Neural cell (in vitro differentiated cells): ENCODE measurements at regions not wholly inside any gene's neighbourhood (a gene's known extent, or its start where the extent isn't known, plus 50 kb on each side); places are given as distances from the start of the nearest gene placed in this dataset.

ENCODE experiments used
- H2AFZ ChIP-seq: fragments of 200-600, 300-800 bp; sonication (generic), shearing (Covaris generic); 2 replicates; pipeline ENCODE4 v1.6.0; 2014; ENCODE audit warnings: low read depth, mild to moderate bottlenecking, antibody characterized with exemption, low read length, moderate library complexity
- H3F3A ChIP-seq: fragments of 200-600 bp; shearing (Covaris generic); 2 replicates; pipeline ENCODE4 v1.6.1; 2016; ENCODE audit warnings: mild to moderate bottlenecking, moderate library complexity, mixed read lengths, antibody characterized with exemption, low read length; ENCODE audit not compliant: insufficient read depth, poor library complexity, severe bottlenecking
- H3K27ac ChIP-seq: fragments of 200-600, 300-800 bp; sonication (generic), shearing (Covaris generic); 2 replicates; pipeline ENCODE4 v1.5.1; 2014; ENCODE audit warnings: mild to moderate bottlenecking, low read length, moderate library complexity
- H3K27me3 ChIP-seq: fragments of 300-800, 200-600 bp; sonication (generic), shearing (Covaris generic); 2 replicates; pipeline ENCODE4 v1.6.0; 2014; ENCODE audit warnings: mild to moderate bottlenecking, low read depth, low read length, moderate library complexity; ENCODE audit not compliant: insufficient read depth
- H3K36me3 ChIP-seq: fragments of 300-800, 200-600 bp; sonication (generic), shearing (Covaris generic); 2 replicates; pipeline ENCODE4 v1.5.1; 2014; ENCODE audit warnings: mild to moderate bottlenecking, antibody characterized with exemption, low read length, moderate library complexity; ENCODE audit not compliant: insufficient read depth
- H3K4me2 ChIP-seq: fragments of 300-800, 200-600 bp; sonication (generic), shearing (Covaris generic); 2 replicates; pipeline ENCODE4 v1.6.0; 2014; ENCODE audit warnings: mild to moderate bottlenecking, low read length
- H3K4me3 ChIP-seq: fragments of 300-800, 200-600 bp; sonication (generic), shearing (Covaris generic); 2 replicates; pipeline ENCODE4 v1.5.1; 2014; ENCODE audit warnings: mild to moderate bottlenecking, low read length, moderate library complexity
- H3K79me2 ChIP-seq: fragments of 200-600 bp; shearing (Covaris generic); replicated peaks from 2 replicates; pipeline ENCODE4 v1.6.0; 2014; ENCODE audit warnings: mild to moderate bottlenecking, low read length, moderate library complexity; ENCODE audit not compliant: insufficient read depth
- H3K9ac ChIP-seq: fragments of 300-800, 200-600 bp; sonication (generic), shearing (Covaris generic); 2 replicates; pipeline ENCODE4 v1.6.1; 2016; ENCODE audit warnings: mild to moderate bottlenecking, low read length, mixed read lengths
- H3K9me2 ChIP-seq: fragments of 200-600 bp; shearing (Covaris generic); 2 replicates; pipeline ENCODE4 v1.6.1; 2016; ENCODE audit warnings: mild to moderate bottlenecking, low read length, mixed read lengths; ENCODE audit not compliant: insufficient read depth
- H3K9me3 ChIP-seq: fragments of 200-600, 300-800 bp; sonication (generic), shearing (Covaris generic); 2 replicates; pipeline ENCODE4 v1.6.1; 2016; ENCODE audit warnings: mild to moderate bottlenecking, mixed run types, low read length, moderate library complexity, mixed read lengths
- H4K20me1 ChIP-seq: fragments of 200-600 bp; shearing (Covaris generic); 2 replicates; pipeline ENCODE4 v1.6.1; 2016; ENCODE audit warnings: mild to moderate bottlenecking, mixed run types; ENCODE audit not compliant: insufficient read depth
- EP300 ChIP-seq: fragments of 450-650 bp; conservative IDR thresholded peaks from 2 replicates; pipeline ENCODE4 v1.6.1; 2014; ENCODE audit warnings: antibody characterized with exemption, mild to moderate bottlenecking, moderate library complexity; ENCODE audit not compliant: poor library complexity, severe bottlenecking
- EZH2 ChIP-seq: fragments of 200-600, 300-800 bp; shearing (Covaris generic), sonication (generic); IDR thresholded peaks from 2 replicates; pipeline ENCODE4 v1.6.1; 2014; ENCODE audit warnings: antibody characterized with exemption, low read length, borderline replicate concordance, mild to moderate bottlenecking; ENCODE audit not compliant: insufficient read depth, poor library complexity, severe bottlenecking
- MXI1 ChIP-seq: fragments of 450-650 bp; conservative IDR thresholded peaks from 2 replicates; pipeline ENCODE4 v1.6.1; 2014; ENCODE audit warnings: antibody characterized with exemption, mild to moderate bottlenecking; ENCODE audit not compliant: poor library complexity, severe bottlenecking
- POLR2AphosphoS5 ChIP-seq: IDR thresholded peaks from 2 replicates; pipeline ENCODE4 v1.6.1; 2012
- RAD21 ChIP-seq: fragments of 450-650 bp; conservative IDR thresholded peaks from 2 replicates; pipeline ENCODE4 v1.6.1; 2014; ENCODE audit warnings: antibody characterized with exemption, mild to moderate bottlenecking, moderate library complexity
- SMC3 ChIP-seq: fragments of 450-650 bp; conservative IDR thresholded peaks from 2 replicates; pipeline ENCODE4 v1.6.1; 2014; ENCODE audit warnings: antibody characterized with exemption, mild to moderate bottlenecking, moderate library complexity; ENCODE audit not compliant: poor library complexity
- TAF1 ChIP-seq: IDR thresholded peaks from 2 replicates; pipeline ENCODE4 v1.6.1; 2012; ENCODE audit warnings: low read depth
- TF ChIP-seq, protein P1 (sequence below): fragments of 450-650 bp; IDR thresholded peaks from 2 replicates; pipeline ENCODE4 v1.5.1; 2014; ENCODE audit warnings: antibody characterized with exemption, mild to moderate bottlenecking, moderate library complexity; ENCODE audit not compliant: poor library complexity, severe bottlenecking
- TF ChIP-seq, protein P2 (sequence below): IDR thresholded peaks from 2 replicates; pipeline ENCODE4 v1.6.1; 2012; ENCODE audit warnings: borderline replicate concordance

GRCh38 chr17:33560165-33560564 lies 267.1 kb upstream of the ASIC2 start:
- H3K9ac ChIP-seq: no peak overlapping the region
- no peak overlapping the region for H3K4me3 ChIP-seq
- H3K9me3 ChIP-seq: no peaks in the 10 kb centered on the region
- H2AFZ ChIP-seq: no peak overlapping the region
- H3K9me2 ChIP-seq: no peaks in the 10 kb centered on the region
- H3F3A ChIP-seq: no peaks in the 10 kb centered on the region
- H3K36me3 ChIP-seq: no peaks in the 10 kb centered on the region
- H3K4me2 ChIP-seq: peak overlapping the region; percentile 34
- no peaks in the 10 kb centered on the region for H3K27me3 ChIP-seq
- TF ChIP-seq EP300: no peak
- TF ChIP-seq POLR2AphosphoS5: no peak
- no peak for TF ChIP-seq MXI1
- no peak for TF ChIP-seq SMC3
- no peak for TF ChIP-seq RAD21
- no peak for TF ChIP-seq TAF1
- TF ChIP-seq, protein P1, sequence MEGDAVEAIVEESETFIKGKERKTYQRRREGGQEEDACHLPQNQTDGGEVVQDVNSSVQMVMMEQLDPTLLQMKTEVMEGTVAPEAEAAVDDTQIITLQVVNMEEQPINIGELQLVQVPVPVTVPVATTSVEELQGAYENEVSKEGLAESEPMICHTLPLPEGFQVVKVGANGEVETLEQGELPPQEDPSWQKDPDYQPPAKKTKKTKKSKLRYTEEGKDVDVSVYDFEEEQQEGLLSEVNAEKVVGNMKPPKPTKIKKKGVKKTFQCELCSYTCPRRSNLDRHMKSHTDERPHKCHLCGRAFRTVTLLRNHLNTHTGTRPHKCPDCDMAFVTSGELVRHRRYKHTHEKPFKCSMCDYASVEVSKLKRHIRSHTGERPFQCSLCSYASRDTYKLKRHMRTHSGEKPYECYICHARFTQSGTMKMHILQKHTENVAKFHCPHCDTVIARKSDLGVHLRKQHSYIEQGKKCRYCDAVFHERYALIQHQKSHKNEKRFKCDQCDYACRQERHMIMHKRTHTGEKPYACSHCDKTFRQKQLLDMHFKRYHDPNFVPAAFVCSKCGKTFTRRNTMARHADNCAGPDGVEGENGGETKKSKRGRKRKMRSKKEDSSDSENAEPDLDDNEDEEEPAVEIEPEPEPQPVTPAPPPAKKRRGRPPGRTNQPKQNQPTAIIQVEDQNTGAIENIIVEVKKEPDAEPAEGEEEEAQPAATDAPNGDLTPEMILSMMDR: no peak
- TF ChIP-seq EZH2: no peak
- TF ChIP-seq, protein P2, sequence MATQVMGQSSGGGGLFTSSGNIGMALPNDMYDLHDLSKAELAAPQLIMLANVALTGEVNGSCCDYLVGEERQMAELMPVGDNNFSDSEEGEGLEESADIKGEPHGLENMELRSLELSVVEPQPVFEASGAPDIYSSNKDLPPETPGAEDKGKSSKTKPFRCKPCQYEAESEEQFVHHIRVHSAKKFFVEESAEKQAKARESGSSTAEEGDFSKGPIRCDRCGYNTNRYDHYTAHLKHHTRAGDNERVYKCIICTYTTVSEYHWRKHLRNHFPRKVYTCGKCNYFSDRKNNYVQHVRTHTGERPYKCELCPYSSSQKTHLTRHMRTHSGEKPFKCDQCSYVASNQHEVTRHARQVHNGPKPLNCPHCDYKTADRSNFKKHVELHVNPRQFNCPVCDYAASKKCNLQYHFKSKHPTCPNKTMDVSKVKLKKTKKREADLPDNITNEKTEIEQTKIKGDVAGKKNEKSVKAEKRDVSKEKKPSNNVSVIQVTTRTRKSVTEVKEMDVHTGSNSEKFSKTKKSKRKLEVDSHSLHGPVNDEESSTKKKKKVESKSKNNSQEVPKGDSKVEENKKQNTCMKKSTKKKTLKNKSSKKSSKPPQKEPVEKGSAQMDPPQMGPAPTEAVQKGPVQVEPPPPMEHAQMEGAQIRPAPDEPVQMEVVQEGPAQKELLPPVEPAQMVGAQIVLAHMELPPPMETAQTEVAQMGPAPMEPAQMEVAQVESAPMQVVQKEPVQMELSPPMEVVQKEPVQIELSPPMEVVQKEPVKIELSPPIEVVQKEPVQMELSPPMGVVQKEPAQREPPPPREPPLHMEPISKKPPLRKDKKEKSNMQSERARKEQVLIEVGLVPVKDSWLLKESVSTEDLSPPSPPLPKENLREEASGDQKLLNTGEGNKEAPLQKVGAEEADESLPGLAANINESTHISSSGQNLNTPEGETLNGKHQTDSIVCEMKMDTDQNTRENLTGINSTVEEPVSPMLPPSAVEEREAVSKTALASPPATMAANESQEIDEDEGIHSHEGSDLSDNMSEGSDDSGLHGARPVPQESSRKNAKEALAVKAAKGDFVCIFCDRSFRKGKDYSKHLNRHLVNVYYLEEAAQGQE: no peak
- peak overlapping the region; percentile 62 for H3K27ac ChIP-seq
- no peaks in the 10 kb centered on the region for H3K79me2 ChIP-seq
- H4K20me1 ChIP-seq: no peaks in the 10 kb centered on the region

- H3K9me3 ChIP-seq: no peaks in the 10 kb centered on the region
- H3K79me2 ChIP-seq: no peaks in the 10 kb centered on the region
- peak overlapping the region; percentile 62 for H3K27ac ChIP-seq
- no peak overlapping the region for H3K9ac ChIP-seq
- TF ChIP-seq SMC3 (no peak), TAF1 (no peak), POLR2AphosphoS5 (no peak), EZH2 (no peak), EP300 (no peak), RAD21 (no peak), MXI1 (no peak)
- TF ChIP-seq, protein P1: no peak
- TF ChIP-seq, protein P2: no peak
- H3K4me3 ChIP-seq: no peak overlapping the region
- no peaks in the 10 kb centered on the region for H4K20me1 ChIP-seq
- no peaks in the 10 kb centered on the region for H3K27me3 ChIP-seq
- no peaks in the 10 kb centered on the region for H3K9me2 ChIP-seq
- no peaks in the 10 kb centered on the region for H3K36me3 ChIP-seq
- no peak overlapping the region for H3K4me2 ChIP-seq
- no peak overlapping the region for H2AFZ ChIP-seq
- H3F3A ChIP-seq: no peaks in the 10 kb centered on the region
Measured at GRCh38 chr17:33560871-33561270, 267.8 kb upstream of the ASIC2 start.
